Lung (tissue), 11 donors: ENCODE measurements at regions not wholly inside any gene's neighbourhood (a gene's known extent, or its start where the extent isn't known, plus 50 kb on each side); places are given as distances from the start of the nearest gene placed in this dataset.

Experiments
- ATAC-seq: fragments of 200-7000 bp; cut with Tn5 transposase; one replicate; pipeline ENCODE4 v1.9.1; 2020; ENCODE audit warnings: moderate number of reproducible peaks; ENCODE audit not compliant: insufficient read depth, low FRiP score
- DNase-seq, 3 donors: peaks; one replicate each; pipeline ENCODE4 v3.0.0-alpha.2; 2013 to 2017
- H3K27ac ChIP-seq, 2 donors: one replicate each; pipeline ENCODE4 v1.5.1; 2013; ENCODE audit warnings: mild to moderate bottlenecking in 2 of 2, moderate library complexity in 2 of 2, control low read depth in 1 of 2, inconsistent platforms in 1 of 2, low read depth in 1 of 2, low read length in 1 of 2
- H3K27me3 ChIP-seq, 3 donors: one replicate each; pipeline ENCODE4 v1.5.1; 2013; ENCODE audit warnings: low read length in 2 of 3; ENCODE audit not compliant: control insufficient read depth in 3 of 3, insufficient read depth in 3 of 3
- H3K36me3 ChIP-seq, 4 donors: one replicate each; pipeline ENCODE4 v1.5.1; 2013; ENCODE audit warnings: low read length in 4 of 4, mild to moderate bottlenecking in 1 of 4, moderate library complexity in 1 of 4; ENCODE audit not compliant: control insufficient read depth in 4 of 4, insufficient read depth in 4 of 4
- H3K4me1 ChIP-seq, 5 donors: one replicate each; pipeline ENCODE4 v1.5.1; 2013; ENCODE audit warnings: low read length in 5 of 5, mild to moderate bottlenecking in 2 of 5, moderate library complexity in 1 of 5; ENCODE audit not compliant: control insufficient read depth in 5 of 5, insufficient read depth in 5 of 5
- H3K4me3 ChIP-seq: one replicate; pipeline ENCODE4 v1.5.1; 2013; ENCODE audit warnings: mild to moderate bottlenecking, control low read depth, moderate library complexity
- H3K9ac ChIP-seq, 2 donors: one replicate each; pipeline ENCODE4 v1.5.1; 2013; ENCODE audit warnings: low read length in 2 of 2, control low read depth in 1 of 2; ENCODE audit not compliant: insufficient read depth in 1 of 2
- H3K9me3 ChIP-seq, 4 donors: one replicate each; pipeline ENCODE4 v1.5.1; 2013; ENCODE audit warnings: low read length in 3 of 4, mild to moderate bottlenecking in 1 of 4, moderate library complexity in 1 of 4; ENCODE audit not compliant: control insufficient read depth in 4 of 4, insufficient read depth in 3 of 4
- CTCF ChIP-seq: IDR thresholded peaks from 2 replicates; pipeline ENCODE4 v1.5.1; 2012; ENCODE audit warnings: mild to moderate bottlenecking; ENCODE audit errors: control extremely low read depth, extremely low read depth
- WGBS, 2 donors: extraction: QIAGEN DNeasy Blood & Tissue Kit; methylation state at CpG; one replicate each; pipeline ENCODE4 v1.1.7; 2013; 5-methylcytosine and 5-hydroxymethylcytosine counted together
- donor health status: control.
- donor health status: control.
- donor health status: Bipolar disorder and iron deficiency.
- donor health status: healthy.
- donor health status: DM: yes; HTN: yes; CAD: no.

- Histone ChIP-seq H3K4me1 (no peaks in the 10 kb centered on the region), H3K4me3 (no peak overlapping the region), H3K36me3 (no peaks in the 10 kb centered on the region), H3K27ac (no peak overlapping the region), H3K27me3 (no peaks in the 10 kb centered on the region), H3K9me3 (peaks cover 0 to 14% (median 0%) of the 10 kb centered on the region in 4 donors), H3K9ac (no peak overlapping the region)
- no peak for TF ChIP-seq CTCF
- DNase-seq (no peak), ATAC-seq (no peak)
- 74 to 82% methylated on average over 5 of the region's 5 CpGs for WGBS, 2 donors
Measured at GRCh38 chr10:57507788-57508187, 759.9 kb downstream of the IPMK start.

- Histone ChIP-seq H3K4me1 (no peaks in the 10 kb centered on the region), H3K4me3 (no peak overlapping the region), H3K36me3 (no peaks in the 10 kb centered on the region), H3K27me3 (no peaks in the 10 kb centered on the region), H3K9me3 (peaks cover 0 to 14% (median 0%) of the 10 kb centered on the region in 4 donors), H3K9ac (no peak overlapping the region), H3K27ac (no peak overlapping the region)
- WGBS, 2 donors, result 80 to 88% methylated on average over 10 of the region's 10 CpGs
- DNase-seq, result no peak
- no peak for ATAC-seq
- TF ChIP-seq CTCF, result no peak
Measured at GRCh38 chr10:57506414-57507094, 761.1 kb downstream of the IPMK start.

GRCh38 chr10:57494486-57494885 lies 773.2 kb downstream of the IPMK start:
- ATAC-seq (no peak), DNase-seq (no peak)
- no peak for TF ChIP-seq CTCF
- Histone ChIP-seq H3K9ac (no peak overlapping the region), H3K4me1 (no peaks in the 10 kb centered on the region), H3K4me3 (no peak overlapping the region), H3K27ac (no peak overlapping the region), H3K36me3 (no peaks in the 10 kb centered on the region), H3K27me3 (no peaks in the 10 kb centered on the region), H3K9me3 (no peaks in the 10 kb centered on the region)
- 90 to 92% methylated on average over 2 of the region's 2 CpGs for WGBS, 2 donors

GRCh38 chr10:57482259-57482658 lies 785.4 kb downstream of the IPMK start:
- H3K9ac ChIP-seq, result no peak overlapping the region
- WGBS, 2 donors, result 44 to 58% methylated on average over 1 of the region's 1 CpG
- no peak for TF ChIP-seq CTCF
- H3K4me3 ChIP-seq, result no peak overlapping the region
- no peaks in the 10 kb centered on the region for H3K36me3 ChIP-seq
- H3K4me1 ChIP-seq, result no peaks in the 10 kb centered on the region
- no peak for ATAC-seq
- no peak overlapping the region for H3K27ac ChIP-seq
- DNase-seq, result no peak
- H3K27me3 ChIP-seq, result no peaks in the 10 kb centered on the region
- peaks cover 0 to 2% (median 0%) of the 10 kb centered on the region in 4 donors for H3K9me3 ChIP-seq
